Karpas-422 (cell line): ENCODE measurements at regions not wholly inside any gene's neighbourhood (a gene's known extent, or its start where the extent isn't known, plus 50 kb on each side); places are given as distances from the start of the nearest gene placed in this dataset.

Source experiments
- DNase-seq: peaks from one replicate; pipeline ENCODE4 v3.0.0-alpha.2; 2015
- H2AFZ ChIP-seq: fragments of 200-600 bp; sonication (generic); 2 replicates; pipeline ENCODE4 v1.6.1; 2014; ENCODE audit warnings: antibody characterized with exemption, low read length, mixed read lengths
- H3K27ac ChIP-seq: fragments of 200-600 bp; sonication (generic); 2 replicates; pipeline ENCODE4 v1.5.1; 2014; ENCODE audit warnings: mild to moderate bottlenecking, low read length, moderate library complexity
- H3K27me3 ChIP-seq: fragments of 200-600 bp; sonication (generic); 2 replicates; pipeline ENCODE4 v1.6.1; 2014; ENCODE audit warnings: low read length, mixed read lengths
- H3K36me3 ChIP-seq: fragments of 200-600 bp; sonication (generic); 2 replicates; pipeline ENCODE4 v1.6.1; 2014; ENCODE audit warnings: low read length, mixed read lengths; ENCODE audit not compliant: insufficient read depth
- H3K4me1 ChIP-seq: fragments of 200-600 bp; sonication (generic); 2 replicates; pipeline ENCODE4 v1.6.1; 2014; ENCODE audit warnings: mild to moderate bottlenecking, low read length, mixed read lengths
- H3K4me2 ChIP-seq: fragments of 200-600 bp; sonication (generic); 2 replicates; pipeline ENCODE4 v1.6.1; 2014; ENCODE audit warnings: low read length, low read depth, mild to moderate bottlenecking; ENCODE audit not compliant: poor library complexity, severe bottlenecking
- H3K4me3 ChIP-seq: fragments of 200-600 bp; sonication (generic); 2 replicates; pipeline ENCODE4 v1.5.1; 2014; ENCODE audit warnings: mild to moderate bottlenecking, antibody characterized with exemption, low read length, mixed read lengths
- H3K79me2 ChIP-seq: fragments of 200-600 bp; sonication (generic); 2 replicates; pipeline ENCODE4 v1.6.1; 2014; ENCODE audit warnings: mild to moderate bottlenecking, low read length, mixed read lengths
- H3K9ac ChIP-seq: fragments of 200-600 bp; sonication (generic); 2 replicates; pipeline ENCODE4 v1.6.0; 2014; ENCODE audit warnings: low read length
- H3K9me2 ChIP-seq: fragments of 200-600 bp; sonication (generic), shearing (Covaris generic); replicated peaks from 2 replicates; pipeline ENCODE4 v1.6.0; 2014; ENCODE audit warnings: mild to moderate bottlenecking, low read length, moderate library complexity; ENCODE audit not compliant: insufficient read depth
- H3K9me3 ChIP-seq: fragments of 300-700, 200-600 bp; sonication (generic); 2 replicates; pipeline ENCODE4 v1.6.1; 2014; ENCODE audit warnings: low read length, mixed read lengths
- H4K20me1 ChIP-seq: fragments of 200-600 bp; sonication (generic); 2 replicates; pipeline ENCODE4 v1.6.1; 2014; ENCODE audit warnings: mild to moderate bottlenecking, antibody characterized with exemption, low read length, low read depth; ENCODE audit not compliant: insufficient read depth

- no peaks in the 10 kb centered on the region for H3K9me2 ChIP-seq
- H3K36me3 ChIP-seq, result no peaks in the 10 kb centered on the region
- DNase-seq, result no peak
- no peaks in the 10 kb centered on the region for H3K79me2 ChIP-seq
- H2AFZ ChIP-seq, result no peak overlapping the region
- H3K9me3 ChIP-seq, result no peaks in the 10 kb centered on the region
- H3K27me3 ChIP-seq, result no peaks in the 10 kb centered on the region
- H3K9ac ChIP-seq, result no peak overlapping the region
- H3K4me2 ChIP-seq, result no peak overlapping the region
- no peak overlapping the region for H3K4me3 ChIP-seq
- no peaks in the 10 kb centered on the region for H4K20me1 ChIP-seq
- no peak overlapping the region for H3K27ac ChIP-seq
- no peaks in the 10 kb centered on the region for H3K4me1 ChIP-seq
Measured at GRCh38 chr4:14368391-14368790, 633.9 kb upstream of the CPEB2 start.

GRCh38 chr4:14371131-14371530 lies 631.1 kb upstream of the CPEB2 start:
- Histone ChIP-seq H3K9me3 (no peaks in the 10 kb centered on the region), H3K27me3 (no peaks in the 10 kb centered on the region), H3K27ac (no peak overlapping the region), H3K9ac (no peak overlapping the region), H3K9me2 (no peaks in the 10 kb centered on the region), H3K4me2 (no peak overlapping the region), H3K36me3 (no peaks in the 10 kb centered on the region), H3K4me3 (no peak overlapping the region), H3K79me2 (no peaks in the 10 kb centered on the region), H2AFZ (no peak overlapping the region), H4K20me1 (no peaks in the 10 kb centered on the region), H3K4me1 (no peaks in the 10 kb centered on the region)
- DNase-seq, result no peak

GRCh38 chr4:14375816-14376215 lies 626.5 kb upstream of the CPEB2 start:
- Histone ChIP-seq H2AFZ (no peak overlapping the region), H3K9me2 (no peaks in the 10 kb centered on the region), H3K36me3 (no peaks in the 10 kb centered on the region), H3K79me2 (no peaks in the 10 kb centered on the region), H3K4me1 (no peaks in the 10 kb centered on the region), H3K27me3 (no peaks in the 10 kb centered on the region), H3K27ac (no peak overlapping the region), H3K9ac (no peak overlapping the region), H3K9me3 (no peaks in the 10 kb centered on the region), H4K20me1 (no peaks in the 10 kb centered on the region), H3K4me2 (no peak overlapping the region), H3K4me3 (no peak overlapping the region)
- no peak for DNase-seq

- Histone ChIP-seq H3K36me3 (no peaks in the 10 kb centered on the region), H3K9me3 (no peaks in the 10 kb centered on the region), H3K79me2 (no peaks in the 10 kb centered on the region), H3K9me2 (no peaks in the 10 kb centered on the region), H3K27ac (no peak overlapping the region), H3K27me3 (no peaks in the 10 kb centered on the region), H3K4me3 (no peak overlapping the region), H2AFZ (no peak overlapping the region), H4K20me1 (no peaks in the 10 kb centered on the region), H3K4me2 (no peak overlapping the region), H3K4me1 (no peaks in the 10 kb centered on the region), H3K9ac (no peak overlapping the region)
- no peak for DNase-seq
Measured at GRCh38 chr4:14379183-14379582, 623.1 kb upstream of the CPEB2 start.

GRCh38 chr4:14383652-14384051 lies 618.6 kb upstream of the CPEB2 start:
- no peak for DNase-seq
- no peaks in the 10 kb centered on the region for H3K4me1 ChIP-seq
- H3K4me2 ChIP-seq, result no peak overlapping the region
- H3K9ac ChIP-seq, result no peak overlapping the region
- no peaks in the 10 kb centered on the region for H3K9me3 ChIP-seq
- no peaks in the 10 kb centered on the region for H3K9me2 ChIP-seq
- no peaks in the 10 kb centered on the region for H3K27me3 ChIP-seq
- no peak overlapping the region for H3K4me3 ChIP-seq
- H3K79me2 ChIP-seq, result no peaks in the 10 kb centered on the region
- no peaks in the 10 kb centered on the region for H3K36me3 ChIP-seq
- no peaks in the 10 kb centered on the region for H4K20me1 ChIP-seq
- no peak overlapping the region for H2AFZ ChIP-seq
- H3K27ac ChIP-seq, result no peak overlapping the region

GRCh38 chr4:14384824-14385223 lies 617.5 kb upstream of the CPEB2 start:
- Histone ChIP-seq H4K20me1 (no peaks in the 10 kb centered on the region), H3K4me1 (no peaks in the 10 kb centered on the region), H3K27me3 (no peaks in the 10 kb centered on the region), H3K36me3 (no peaks in the 10 kb centered on the region), H3K9me2 (no peaks in the 10 kb centered on the region), H3K4me2 (no peak overlapping the region), H3K9me3 (no peaks in the 10 kb centered on the region), H3K4me3 (no peak overlapping the region), H3K27ac (no peak overlapping the region), H3K9ac (no peak overlapping the region), H3K79me2 (no peaks in the 10 kb centered on the region), H2AFZ (no peak overlapping the region)
- no peak for DNase-seq

GRCh38 chr4:14386196-14386595 lies 616.1 kb upstream of the CPEB2 start:
- no peaks in the 10 kb centered on the region for H3K36me3 ChIP-seq
- H3K4me2 ChIP-seq, result no peak overlapping the region
- H3K9me3 ChIP-seq, result no peaks in the 10 kb centered on the region
- no peak overlapping the region for H3K4me3 ChIP-seq
- no peaks in the 10 kb centered on the region for H3K27me3 ChIP-seq
- no peak for DNase-seq
- H3K9ac ChIP-seq, result no peak overlapping the region
- H3K4me1 ChIP-seq, result no peaks in the 10 kb centered on the region
- no peaks in the 10 kb centered on the region for H4K20me1 ChIP-seq
- H3K9me2 ChIP-seq, result no peaks in the 10 kb centered on the region
- no peak overlapping the region for H2AFZ ChIP-seq
- H3K79me2 ChIP-seq, result no peaks in the 10 kb centered on the region
- H3K27ac ChIP-seq, result no peak overlapping the region

- Histone ChIP-seq H3K27ac (no peak overlapping the region), H3K4me1 (no peaks in the 10 kb centered on the region), H3K4me3 (no peak overlapping the region), H4K20me1 (no peaks in the 10 kb centered on the region), H3K36me3 (no peaks in the 10 kb centered on the region), H3K4me2 (no peak overlapping the region), H2AFZ (no peak overlapping the region), H3K9ac (no peak overlapping the region), H3K9me2 (no peaks in the 10 kb centered on the region), H3K9me3 (no peaks in the 10 kb centered on the region), H3K27me3 (no peaks in the 10 kb centered on the region), H3K79me2 (no peaks in the 10 kb centered on the region)
- no peak for DNase-seq
Measured at GRCh38 chr4:14387647-14388046, 614.6 kb upstream of the CPEB2 start.

GRCh38 chr4:14392378-14392777 lies 609.9 kb upstream of the CPEB2 start:
- no peaks in the 10 kb centered on the region for H3K9me3 ChIP-seq
- H3K4me3 ChIP-seq, result no peak overlapping the region
- no peaks in the 10 kb centered on the region for H3K27me3 ChIP-seq
- H3K27ac ChIP-seq, result no peak overlapping the region
- H3K79me2 ChIP-seq, result no peaks in the 10 kb centered on the region
- H3K9ac ChIP-seq, result no peak overlapping the region
- H3K4me1 ChIP-seq, result no peaks in the 10 kb centered on the region
- H3K4me2 ChIP-seq, result no peak overlapping the region
- no peak overlapping the region for H2AFZ ChIP-seq
- H3K36me3 ChIP-seq, result no peaks in the 10 kb centered on the region
- no peaks in the 10 kb centered on the region for H4K20me1 ChIP-seq
- no peak for DNase-seq
- H3K9me2 ChIP-seq, result peaks cover 2% of the 10 kb centered on the region; the same call in 1 of the 2 replicates
